Ishikawa (cell line): ENCODE measurements at regions not wholly inside any gene's neighbourhood (a gene's known extent, or its start where the extent isn't known, plus 50 kb on each side); places are given as distances from the start of the nearest gene placed in this dataset.

ENCODE experiments used
- CEBPB ChIP-seq: IDR thresholded peaks from 2 replicates; pipeline ENCODE4 v1.6.1; 2012
- CREB1 ChIP-seq: IDR thresholded peaks from 2 replicates; pipeline ENCODE4 v1.6.1; 2012; ENCODE audit warnings: low read depth
- EGR1 ChIP-seq: IDR thresholded peaks from 2 replicates; pipeline ENCODE4 v1.6.1; 2012
- EP300 ChIP-seq: IDR thresholded peaks from 2 replicates; pipeline ENCODE4 v1.6.1; 2012; ENCODE audit warnings: borderline replicate concordance
- FOXM1 ChIP-seq: IDR thresholded peaks from 2 replicates; pipeline ENCODE4 v1.6.1; 2012; ENCODE audit warnings: low read depth, borderline replicate concordance
- MAX ChIP-seq: IDR thresholded peaks from 2 replicates; pipeline ENCODE4 v1.6.1; 2012
- NFIC ChIP-seq: IDR thresholded peaks from 2 replicates; pipeline ENCODE4 v1.6.1; 2012
- RAD21 ChIP-seq: IDR thresholded peaks from 2 replicates; pipeline ENCODE4 v1.6.1; 2012; ENCODE audit warnings: low read depth
- REST ChIP-seq: IDR thresholded peaks from 2 replicates; pipeline ENCODE4 v1.6.1; 2012; ENCODE audit warnings: low read depth, mild to moderate bottlenecking
- TAF1 ChIP-seq: IDR thresholded peaks from 2 replicates; pipeline ENCODE4 v1.6.1; 2012; ENCODE audit warnings: low read depth, mild to moderate bottlenecking
- TCF12 ChIP-seq: IDR thresholded peaks from 2 replicates; pipeline ENCODE4 v1.6.1; 2012; ENCODE audit warnings: low read depth
- TEAD4 ChIP-seq: IDR thresholded peaks from 2 replicates; pipeline ENCODE4 v1.6.1; 2012
- USF1 ChIP-seq: IDR thresholded peaks from 2 replicates; pipeline ENCODE4 v1.6.1; 2012
- YY1 ChIP-seq: IDR thresholded peaks from 2 replicates; pipeline ENCODE4 v1.6.1; 2012; ENCODE audit warnings: low read depth
- ZBTB7A ChIP-seq: IDR thresholded peaks from 2 replicates; pipeline ENCODE4 v1.6.1; 2012; ENCODE audit warnings: low read depth

GRCh38 chr6:133681891-133682290 is 207.0 kb upstream of the TCF21 start:
- no peak for TF ChIP-seq CEBPB
- TF ChIP-seq MAX, result no peak
- TF ChIP-seq RAD21, result no peak
- TF ChIP-seq NFIC, result no peak
- no peak for TF ChIP-seq CREB1
- no peak for TF ChIP-seq FOXM1
- no peak for TF ChIP-seq TEAD4
- no peak for TF ChIP-seq TAF1
- no peak for TF ChIP-seq EP300
- no peak for TF ChIP-seq YY1
- TF ChIP-seq ZBTB7A, result no peak
- no peak for TF ChIP-seq TCF12
- no peak for TF ChIP-seq REST
- no peak for TF ChIP-seq EGR1
- TF ChIP-seq USF1, result no peak

GRCh38 chr6:133682506-133683307 is 206.2 kb upstream of the TCF21 start:
- TF ChIP-seq YY1 (no peak), RAD21 (no peak), TEAD4 (no peak), CREB1 (no peak), FOXM1 (no peak), MAX (no peak), TCF12 (no peak), EGR1 (no peak), EP300 (no peak)

- TF ChIP-seq ZBTB7A (no peak), TEAD4 (no peak), TCF12 (no peak), EGR1 (no peak), TAF1 (no peak), MAX (no peak), NFIC (no peak)
Measured at GRCh38 chr6:133683308-133683580, 205.7 kb upstream of the TCF21 start.

- TF ChIP-seq RAD21 (no peak), USF1 (no peak), TCF12 (no peak), CREB1 (no peak), MAX (no peak), EP300 (no peak), REST (no peak), TEAD4 (no peak), TAF1 (no peak), EGR1 (no peak), FOXM1 (no peak), NFIC (no peak), YY1 (no peak), CEBPB (no peak)
Measured at GRCh38 chr6:133683606-133684005, 205.3 kb upstream of the TCF21 start.

- TF ChIP-seq CREB1 (no peak), USF1 (no peak), FOXM1 (no peak), REST (no peak), TEAD4 (no peak), NFIC (no peak), CEBPB (no peak), EGR1 (no peak), TAF1 (no peak), EP300 (no peak)
Measured at GRCh38 chr6:133688705-133689492, 200.0 kb upstream of the TCF21 start.
